H1 (cell line): ENCODE measurements at regions not wholly inside any gene's neighbourhood (a gene's known extent, or its start where the extent isn't known, plus 50 kb on each side); places are given as distances from the start of the nearest gene placed in this dataset.

Experiments used
- CHD2 ChIP-seq: IDR thresholded peaks from 2 replicates; pipeline ENCODE4 v1.6.1; 2012; ENCODE audit warnings: low read length, improper control_type of control experiment
- CHD7 ChIP-seq: fragments of 300-600 bp; sonication (generic); IDR thresholded peaks from 2 replicates; pipeline ENCODE4 v1.7.1; 2012; ENCODE audit warnings: low read length, moderate library complexity, mild to moderate bottlenecking, inconsistent platforms; ENCODE audit not compliant: insufficient replicate concordance
- E2F6 ChIP-seq: IDR thresholded peaks from 2 replicates; pipeline ENCODE4 v1.6.1; 2012; ENCODE audit warnings: inconsistent platforms
- NANOG ChIP-seq: IDR thresholded peaks from 2 replicates; pipeline ENCODE4 v1.6.1; 2011; ENCODE audit warnings: low read length, low read depth, mild to moderate bottlenecking, inconsistent platforms; ENCODE audit not compliant: insufficient read depth, poor library complexity, severe bottlenecking
- SP1 ChIP-seq: IDR thresholded peaks from 2 replicates; pipeline ENCODE4 v1.6.1; 2011; ENCODE audit warnings: low read depth, low read length
- SRF ChIP-seq: IDR thresholded peaks from 2 replicates; pipeline ENCODE4 v1.6.1; 2011; ENCODE audit warnings: mild to moderate bottlenecking, low read depth, low read length, moderate library complexity
- TAF1 ChIP-seq: IDR thresholded peaks from 2 replicates; pipeline ENCODE4 v1.6.1; 2011; ENCODE audit warnings: mild to moderate bottlenecking, low read depth, low read length
- YY1 ChIP-seq: IDR thresholded peaks from 2 replicates; pipeline ENCODE4 v1.6.1; 2011; ENCODE audit warnings: low read depth, mild to moderate bottlenecking, low read length

- TF ChIP-seq CHD7, result no peak
- no peak for TF ChIP-seq SP1
- TF ChIP-seq CHD2, result no peak
- no peak for TF ChIP-seq YY1
- TF ChIP-seq TAF1, result no peak
- TF ChIP-seq E2F6, result no peak
- no peak for TF ChIP-seq SRF
- TF ChIP-seq NANOG, result no peak
- TF ChIP-seq, all 59 proteins: peak for 0
Observed at GRCh38 chr2:184326066-184326465, 272.3 kb upstream of the ZNF804A start (continued).
